Epithelial cell of proximal tubule (primary cell): ENCODE measurements at regions not wholly inside any gene's neighbourhood (a gene's known extent, or its start where the extent isn't known, plus 50 kb on each side); places are given as distances from the start of the nearest gene placed in this dataset.
"Not testable (repeated sequence)": the region's sequence is repeated elsewhere in the genome, so short reads cannot be mapped to it uniquely, and the experiment has no call there.

ENCODE experiments used
- DNase-seq: peaks from one replicate; pipeline ENCODE4 v3.0.0-alpha.2; 2011; ENCODE audit warnings: low read depth
- H3K4me3 ChIP-seq: 2 replicates; pipeline ENCODE4 v1.5.1; 2011; ENCODE audit warnings: low read depth, mild to moderate bottlenecking, low read length
- CTCF ChIP-seq: conservative IDR thresholded peaks from 2 replicates; pipeline ENCODE4 v1.5.1; 2012; ENCODE audit warnings: low read depth, mild to moderate bottlenecking, low read length

GRCh38 chr14:30275604-30276003, 283.4 kb upstream of the G2E3 start:
- DNase-seq, result no peak
- no peak for TF ChIP-seq CTCF
- no peak overlapping the region for H3K4me3 ChIP-seq

- H3K4me3 ChIP-seq, result no peak overlapping the region
- DNase-seq, result no peak
- no peak for TF ChIP-seq CTCF
These were observed 281.7 kb upstream of the G2E3 start for GRCh38 chr14:30277268-30277667.

GRCh38 chr14:30278856-30279255, 280.1 kb upstream of the G2E3 start:
- not testable (repeated sequence) for DNase-seq, H3K4me3 ChIP-seq

- no peak overlapping the region for H3K4me3 ChIP-seq
- peak; percentile 99 for TF ChIP-seq CTCF
- DNase-seq, result no peak
These were observed 275.0 kb upstream of the G2E3 start for GRCh38 chr14:30283822-30284446.

- H3K4me3 ChIP-seq, result no peak overlapping the region
- no peak for DNase-seq
- TF ChIP-seq CTCF, result no peak
These were observed 274.1 kb upstream of the G2E3 start for GRCh38 chr14:30284808-30285207.

GRCh38 chr14:30287579-30288445, 271.1 kb upstream of the G2E3 start:
- DNase-seq, result no peak
- TF ChIP-seq CTCF, result no peak
- no peak overlapping the region for H3K4me3 ChIP-seq

GRCh38 chr14:30290001-30290400, 269.0 kb upstream of the G2E3 start:
- H3K4me3 ChIP-seq, result no peak overlapping the region
- no peak for TF ChIP-seq CTCF
- no peak for DNase-seq
